Loucy (cell line): ENCODE measurements at regions not wholly inside any gene's neighbourhood (a gene's known extent, or its start where the extent isn't known, plus 50 kb on each side); places are given as distances from the start of the nearest gene placed in this dataset.

Source experiments
- H2AFZ ChIP-seq: fragments of 200-600 bp; sonication (generic); 2 replicates; pipeline ENCODE4 v1.6.0; 2016; ENCODE audit warnings: antibody characterized with exemption, mild to moderate bottlenecking, low read length, moderate library complexity
- H3F3A ChIP-seq: fragments of 200-600 bp; 2 replicates; pipeline ENCODE4 v1.6.0; 2016; ENCODE audit warnings: antibody characterized with exemption, low read depth, mild to moderate bottlenecking
- H3K27me3 ChIP-seq: fragments of 200-600 bp; sonication (generic); 2 replicates; pipeline ENCODE4 v1.6.1; 2014; ENCODE audit warnings: low read length, mild to moderate bottlenecking; ENCODE audit not compliant: insufficient read depth, poor library complexity, severe bottlenecking
- H3K36me3 ChIP-seq: fragments of 200-600 bp; sonication (generic); 2 replicates; pipeline ENCODE4 v1.6.1; 2016; ENCODE audit warnings: low read length; ENCODE audit not compliant: insufficient read depth
- H3K4me1 ChIP-seq: fragments of 200-600 bp; sonication (generic); 2 replicates; pipeline ENCODE4 v1.5.1; 2014; ENCODE audit warnings: low read length, mild to moderate bottlenecking; ENCODE audit not compliant: insufficient read depth, poor library complexity, severe bottlenecking
- H3K4me2 ChIP-seq: fragments of 200-600 bp; sonication (generic); 2 replicates; pipeline ENCODE4 v1.6.0; 2014; ENCODE audit warnings: antibody characterized with exemption, low read length, low read depth, mild to moderate bottlenecking; ENCODE audit not compliant: poor library complexity, severe bottlenecking
- H3K4me3 ChIP-seq: fragments of 200-600 bp; sonication (generic); 2 replicates; pipeline ENCODE4 v1.5.1; 2014; ENCODE audit warnings: low read length, mild to moderate bottlenecking, mixed read lengths; ENCODE audit not compliant: poor library complexity, severe bottlenecking
- H3K79me2 ChIP-seq: fragments of 200-600 bp; sonication (generic); 2 replicates; pipeline ENCODE4 v1.6.1; 2014; ENCODE audit warnings: low read length; ENCODE audit not compliant: insufficient read depth
- H3K9ac ChIP-seq: fragments of 200-600 bp; sonication (generic); 2 replicates; pipeline ENCODE4 v1.6.0; 2014; ENCODE audit warnings: mild to moderate bottlenecking, low read depth, low read length, moderate library complexity; ENCODE audit not compliant: poor library complexity, severe bottlenecking
- H3K9me2 ChIP-seq: fragments of 200-600 bp; sonication (generic); replicated peaks from 2 replicates; pipeline ENCODE4 v1.6.1; 2016; ENCODE audit warnings: low read depth, low read length, mixed read lengths
- H3K9me3 ChIP-seq: fragments of 200-600 bp; sonication (generic); 2 replicates; pipeline ENCODE4 v1.6.1; 2014; ENCODE audit warnings: mild to moderate bottlenecking, antibody characterized with exemption, low read length, low read depth; ENCODE audit not compliant: insufficient read depth
- H4K20me1 ChIP-seq: fragments of 200-600 bp; sonication (generic); 2 replicates; pipeline ENCODE4 v1.6.0; 2014; ENCODE audit warnings: antibody characterized with exemption, low read length, mild to moderate bottlenecking; ENCODE audit not compliant: insufficient read depth, poor library complexity, severe bottlenecking
- CTCF ChIP-seq: fragments of 200-600 bp; sonication (generic); conservative IDR thresholded peaks from 2 replicates; pipeline ENCODE4 v1.5.1; 2014; ENCODE audit warnings: mild to moderate bottlenecking, antibody characterized with exemption, low read length
- EZH2phosphoT487 ChIP-seq: fragments of 200-600 bp; IDR thresholded peaks from 2 replicates; pipeline ENCODE4 v1.6.1; 2018; ENCODE audit warnings: antibody characterized with exemption, mild to moderate bottlenecking, moderate library complexity, borderline replicate concordance

GRCh38 chr3:10683106-10683505 lies 132.9 kb upstream of the SLC6A11 start:
- Histone ChIP-seq H3F3A (no peaks in the 10 kb centered on the region), H3K27me3 (no peaks in the 10 kb centered on the region), H3K4me1 (no peaks in the 10 kb centered on the region)

GRCh38 chr3:10688126-10688525 lies 127.9 kb upstream of the SLC6A11 start:
- Histone ChIP-seq H3F3A (no peaks in the 10 kb centered on the region), H3K27me3 (no peaks in the 10 kb centered on the region), H3K9me3 (no peaks in the 10 kb centered on the region), H3K4me2 (no peak overlapping the region), H3K79me2 (no peaks in the 10 kb centered on the region), H3K9me2 (no peaks in the 10 kb centered on the region), H2AFZ (no peak overlapping the region), H4K20me1 (no peaks in the 10 kb centered on the region), H3K9ac (no peak overlapping the region), H3K4me1 (no peaks in the 10 kb centered on the region), H3K4me3 (no peak overlapping the region), H3K36me3 (no peaks in the 10 kb centered on the region)
- TF ChIP-seq CTCF (no peak), EZH2phosphoT487 (no peak)

More at GRCh38 chr3:10683106-10683505, 132.9 kb upstream of the SLC6A11 start:
- no peak overlapping the region for H3K4me2 ChIP-seq
- TF ChIP-seq CTCF (no peak), EZH2phosphoT487 (no peak)
- H3K36me3 ChIP-seq, result no peaks in the 10 kb centered on the region
- no peaks in the 10 kb centered on the region for H4K20me1 ChIP-seq
- H3K9me3 ChIP-seq, result no peaks in the 10 kb centered on the region
- no peaks in the 10 kb centered on the region for H3K9me2 ChIP-seq
- no peak overlapping the region for H3K9ac ChIP-seq
- H3K4me3 ChIP-seq, result no peak overlapping the region
- no peaks in the 10 kb centered on the region for H3K79me2 ChIP-seq
- no peak overlapping the region for H2AFZ ChIP-seq

- Histone ChIP-seq H3K9me3 (no peaks in the 10 kb centered on the region), H3F3A (no peaks in the 10 kb centered on the region), H2AFZ (no peak overlapping the region), H3K9me2 (no peaks in the 10 kb centered on the region), H3K36me3 (no peaks in the 10 kb centered on the region), H3K79me2 (no peaks in the 10 kb centered on the region), H4K20me1 (no peaks in the 10 kb centered on the region), H3K4me1 (no peaks in the 10 kb centered on the region), H3K4me2 (no peak overlapping the region), H3K27me3 (no peaks in the 10 kb centered on the region), H3K4me3 (no peak overlapping the region), H3K9ac (no peak overlapping the region)
- no peak for TF ChIP-seq CTCF
- no peak for TF ChIP-seq EZH2phosphoT487
Measured at GRCh38 chr3:10688548-10689172, 127.4 kb upstream of the SLC6A11 start.
